NK-92 treated with Interleukin-12 subunit alpha and Interleukin-12 subunit beta, amount 100 ng/mL, for 24 hours (cell line): ENCODE measurements at regions not wholly inside any gene's neighbourhood (a gene's known extent, or its start where the extent isn't known, plus 50 kb on each side); places are given as distances from the start of the nearest gene placed in this dataset.

Source experiments
- DNase-seq: peaks from one replicate; lab custom pipeline; 2025; lab: John Stamatoyannopoulos, UW

DNA sequence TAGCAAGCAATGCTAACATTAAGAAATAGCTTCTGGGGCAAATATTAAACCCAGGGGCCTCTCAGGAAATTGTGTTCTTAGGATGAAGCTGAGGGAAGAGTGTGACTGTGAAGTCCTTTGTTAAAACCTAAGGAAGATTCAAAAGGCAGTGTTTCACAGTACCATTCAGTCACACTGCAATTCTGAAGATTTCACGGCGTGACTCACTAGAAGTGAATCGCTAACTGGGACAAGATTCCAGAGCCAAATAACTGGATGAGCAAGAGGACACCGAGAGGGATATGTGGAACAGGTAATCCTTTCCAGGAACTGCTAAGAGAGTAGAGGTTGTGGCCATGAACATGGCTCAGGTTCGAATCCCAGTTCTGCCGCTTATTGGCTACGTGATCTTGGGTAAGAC lies 61.8 kb upstream of the SMAD3 start:
- no peak for DNase-seq

DNA sequence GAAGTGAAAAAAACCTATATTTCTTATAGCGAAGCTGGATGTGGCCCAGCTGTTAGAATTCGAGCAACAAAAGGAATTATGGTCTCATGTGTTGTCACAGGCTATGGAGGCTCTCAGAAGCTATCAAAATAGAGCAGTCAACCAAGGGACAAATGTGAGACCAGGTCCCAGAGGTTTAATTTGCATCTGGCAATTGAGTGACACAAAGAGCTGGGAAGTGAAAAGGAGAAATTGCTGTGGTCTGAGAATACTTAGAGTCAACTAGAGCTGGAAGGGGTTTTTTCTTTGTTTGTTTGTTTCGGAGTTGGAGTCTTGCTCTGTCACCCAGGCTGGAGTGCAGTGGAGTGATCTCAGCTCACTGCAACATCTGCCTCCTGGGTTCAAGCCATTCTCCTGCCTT lies 61.3 kb upstream of the SMAD3 start:
- no peak for DNase-seq

DNA sequence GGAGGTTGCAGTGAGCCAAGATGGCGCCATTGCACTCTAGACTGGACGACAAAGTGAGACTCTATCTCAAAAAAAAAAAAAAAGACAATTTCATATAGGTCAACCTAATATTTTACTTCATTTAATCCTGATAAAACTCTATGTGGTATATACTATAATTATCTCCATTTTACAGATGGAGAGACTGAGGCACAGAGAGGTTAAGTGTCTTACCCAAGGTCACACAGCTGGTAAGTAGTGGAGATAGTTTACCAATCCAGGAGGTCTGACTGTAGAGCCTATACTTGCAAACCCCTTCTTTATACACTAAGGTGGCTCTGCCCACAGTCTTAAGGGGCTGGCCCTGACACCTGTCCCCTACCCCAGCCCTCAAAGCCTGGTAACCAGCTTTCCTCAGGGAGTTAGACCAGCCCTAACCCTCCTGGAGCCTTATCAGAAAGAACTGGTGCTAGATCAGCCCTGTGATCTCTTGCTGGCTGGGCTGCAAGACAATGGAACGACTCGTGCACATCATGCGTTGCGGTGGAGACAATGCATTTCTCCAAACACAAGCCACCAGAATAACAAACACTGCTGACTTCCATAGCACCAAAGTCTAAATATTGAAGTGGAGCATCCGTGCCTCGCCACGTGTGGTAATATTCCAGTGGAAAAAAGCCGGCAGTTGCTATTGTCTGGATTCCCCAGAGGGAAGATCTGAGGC lies 60.0 kb upstream of the SMAD3 start:
- no peak for DNase-seq

DNA sequence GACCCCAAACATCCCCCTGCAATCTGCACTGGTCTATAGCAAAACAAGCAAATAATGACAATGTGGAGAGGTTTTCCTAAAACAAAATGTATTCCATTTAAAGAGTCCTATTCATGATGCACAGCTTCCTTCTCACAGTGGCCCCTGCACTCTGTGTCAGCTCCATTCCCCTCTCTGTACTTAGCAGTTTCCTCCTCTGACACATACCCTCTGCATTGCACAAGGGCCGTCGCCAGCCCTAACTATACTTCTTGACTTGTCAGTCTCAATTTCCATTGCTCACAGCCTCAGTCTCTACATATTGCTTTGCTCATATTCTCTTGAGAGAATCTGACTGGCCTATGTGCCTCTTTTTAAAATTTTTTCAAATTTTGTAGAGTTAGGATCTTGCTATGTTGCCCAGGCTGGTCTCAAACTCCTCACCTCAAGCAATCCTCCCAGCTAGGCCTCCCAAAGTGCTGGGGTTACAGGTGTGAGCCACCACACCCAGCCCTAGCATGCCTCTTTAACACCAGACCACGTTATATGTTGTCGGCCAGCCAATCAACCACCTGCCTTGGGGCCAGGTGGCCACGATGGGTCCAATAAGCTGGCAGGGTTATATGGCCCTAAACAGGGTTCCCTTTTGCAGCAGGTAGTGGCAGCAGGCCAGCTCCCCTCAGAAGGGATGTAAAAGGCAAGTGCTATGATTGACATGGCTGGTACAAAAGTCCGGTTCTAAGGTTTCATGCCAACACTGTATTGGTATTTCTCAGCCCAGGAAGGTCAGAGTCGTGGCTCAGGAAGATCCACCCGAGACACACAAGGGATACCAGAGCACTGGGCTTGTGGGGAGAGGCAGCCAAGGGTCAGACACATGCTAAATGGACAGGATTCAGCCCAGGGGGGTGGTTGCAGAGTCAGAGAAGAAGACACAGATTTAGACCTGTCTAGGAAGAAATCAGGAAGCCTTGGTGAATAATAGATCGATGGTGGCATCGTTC lies 59.0 kb upstream of the SMAD3 start:
- no peak for DNase-seq

DNA sequence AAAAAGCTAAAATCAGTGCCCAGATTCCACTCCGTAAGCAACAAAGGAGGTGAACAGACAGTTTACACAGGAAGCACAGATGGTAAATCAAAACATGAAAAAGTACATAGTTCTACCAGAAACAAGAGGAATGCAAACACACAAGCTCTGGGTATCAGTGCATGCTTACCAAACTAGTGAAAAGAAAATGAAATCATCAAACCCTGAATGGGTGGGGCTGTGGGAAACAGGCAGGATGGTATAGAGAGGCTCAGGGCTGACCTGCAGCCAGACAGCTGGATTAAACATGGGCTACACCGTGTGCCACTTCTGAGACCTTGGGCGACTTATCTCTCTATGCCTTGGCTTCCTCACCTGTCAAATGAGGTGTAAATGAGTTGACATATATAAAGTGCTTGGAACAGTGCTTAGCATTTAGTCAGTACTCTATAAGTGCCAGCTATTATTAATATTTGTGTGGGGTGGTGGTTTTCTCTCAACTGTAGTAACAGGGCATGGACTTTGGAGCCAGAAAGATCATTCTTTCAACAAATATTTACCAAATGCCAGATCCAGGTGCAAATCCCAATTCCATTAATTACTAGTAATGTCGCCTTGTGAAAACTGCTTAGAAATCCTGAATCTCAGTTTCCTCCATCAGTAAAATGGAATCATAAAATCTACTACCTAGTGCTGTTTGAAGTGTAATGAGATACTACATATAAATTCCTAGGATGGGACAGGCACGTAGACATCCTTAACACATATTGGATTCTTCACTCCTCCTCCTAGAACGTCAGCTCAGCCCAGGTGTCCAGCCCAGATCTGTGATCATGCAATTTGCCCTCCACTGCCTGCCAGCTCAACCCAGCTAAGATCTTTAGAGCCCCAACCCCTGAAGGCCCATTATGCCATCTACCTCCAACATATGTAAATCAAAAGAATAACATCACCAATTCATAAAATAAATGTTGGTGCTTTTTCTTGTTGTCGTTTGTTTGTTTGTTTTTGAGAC lies 55.5 kb upstream of the SMAD3 start:
- no peak for DNase-seq

DNA sequence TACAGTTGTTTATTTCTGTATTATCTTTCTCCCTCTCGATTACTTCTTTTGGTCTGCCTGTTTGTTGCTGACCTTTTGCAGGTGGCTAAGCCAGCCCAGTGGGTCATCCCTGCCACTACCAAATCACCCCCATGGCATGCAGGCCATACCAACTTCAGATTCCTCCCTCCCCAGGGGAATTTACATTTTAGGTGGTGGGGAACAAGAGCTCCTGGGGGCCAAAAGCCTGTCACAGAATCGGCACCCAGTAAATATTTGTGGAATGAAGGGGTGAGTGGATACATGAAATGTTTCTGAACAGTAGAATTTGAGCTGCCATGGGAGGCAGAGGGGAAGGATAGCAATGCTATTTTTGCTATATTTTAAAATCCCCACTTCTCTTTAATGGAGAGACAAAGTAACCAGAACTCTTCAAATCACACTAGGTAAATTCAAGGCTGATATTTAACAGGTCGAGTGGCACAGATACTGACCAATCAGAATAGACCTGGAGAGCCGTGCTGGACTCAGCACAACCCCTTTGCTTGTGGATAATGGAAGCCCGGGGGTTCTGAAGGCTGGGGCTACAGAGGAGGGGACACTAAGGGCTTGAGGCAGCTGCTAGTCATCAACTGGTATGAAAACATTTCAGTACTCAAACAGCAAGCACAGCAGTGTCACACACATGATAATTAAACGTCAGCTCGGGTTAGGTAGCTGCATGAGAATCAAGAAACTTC lies 54.3 kb upstream of the SMAD3 start:
- DNase-seq: no peak

DNA sequence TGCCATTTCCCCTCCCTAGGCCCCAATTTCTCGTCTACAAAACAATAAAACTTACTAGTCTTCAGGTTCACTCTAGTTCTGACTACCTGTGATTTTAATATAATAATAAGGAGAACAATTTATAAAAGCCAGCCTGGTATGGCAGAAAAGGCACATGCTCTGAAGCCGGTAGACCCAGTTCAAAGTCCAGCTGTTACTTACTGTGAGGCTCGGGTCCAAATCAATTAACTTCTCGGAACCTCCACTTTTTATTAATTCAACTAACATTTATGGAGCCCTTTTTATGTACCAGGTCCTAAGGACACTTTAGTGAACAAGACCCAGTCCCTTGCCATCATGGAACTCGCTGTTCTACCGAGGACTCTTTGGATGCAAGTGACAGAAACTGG lies 53.8 kb upstream of the SMAD3 start:
- DNase-seq: no peak

DNA sequence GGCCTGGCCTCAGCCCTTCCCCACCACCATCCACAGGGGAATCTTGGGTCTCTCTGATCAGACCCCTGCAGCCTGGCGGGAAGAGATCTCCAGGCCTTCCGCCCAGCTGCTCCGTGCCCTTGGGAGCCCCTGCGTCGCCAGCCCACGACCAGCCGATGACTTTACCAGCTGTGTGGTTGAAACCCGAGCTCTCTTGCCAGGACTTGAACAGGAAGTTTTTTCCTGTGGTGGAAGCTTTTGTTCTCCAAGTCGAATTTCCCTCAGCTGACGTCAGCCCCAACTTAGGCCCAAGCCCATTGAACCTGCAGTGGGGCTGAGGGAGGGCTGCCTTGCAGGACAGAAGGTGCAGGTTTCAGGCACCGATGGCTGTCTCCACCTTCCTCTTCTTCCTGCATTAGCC lies 51.7 kb upstream of the SMAD3 start:
- no peak for DNase-seq
